ENCODE measurements at regions not wholly inside any gene's neighbourhood (a gene's known extent, or its start where the extent isn't known, plus 50 kb on each side); places are given as distances from the start of the nearest gene placed in this dataset.

GRCh38 chr10:130463876-130464364 lies 327.7 kb downstream of the GLRX3 start:
- H3K36me3 Mint-ChIP-seq (ENCODE audit: insufficient read depth in 1 of 3, low read depth in 3 of 3) = no peaks in the 10 kb centered on the region; a peak in 2 of 7 replicates
- no peaks in the 10 kb centered on the region for H3K9me3 ChIP-seq (ENCODE audit: control insufficient read depth, low read depth, low read length)
- H4K20me1 ChIP-seq (ENCODE audit: control insufficient read depth, insufficient read depth, insufficient read length) = no peaks in the 10 kb centered on the region
- H4K8ac ChIP-seq (replicated peaks; ENCODE audit: insufficient read length, low read depth, low read length) = no peak overlapping the region
- no peak overlapping the region for H2BK20ac ChIP-seq (ENCODE audit: low read depth, low read length, poor library complexity, severe bottlenecking)
- no peak overlapping the region for H2BK5ac ChIP-seq (ENCODE audit: insufficient read length, low read length)
- no peak overlapping the region for H3K4ac ChIP-seq (ENCODE audit: low read depth, low read length)
- no peaks in the 10 kb centered on the region for H3K23me2 ChIP-seq (ENCODE audit: insufficient read length, low read depth, low read length, poor library complexity, severe bottlenecking)
- peak; percentile 3 for DNase-seq
- peak overlapping the region in 1 of 2 experiments; percentile 21; a peak in 1 of 5 replicates for H3K4me3 Mint-ChIP-seq
- H3K56ac ChIP-seq (ENCODE audit: insufficient read length, low read depth, low read length) = no peak overlapping the region
- no peak for TF ChIP-seq CTCF (conservative IDR thresholded peaks at IDR 0.05)
- no peak overlapping the region; the same call in 1 of the 2 replicates for H3K14ac ChIP-seq (ENCODE audit: insufficient read depth, low read length)
- H3K27me3 Mint-ChIP-seq (ENCODE audit: low read depth) = peaks cover 10% of the 10 kb centered on the region
- H4K91ac ChIP-seq (ENCODE audit: insufficient read length, low read depth, low read length) = no peak overlapping the region
- no peak overlapping the region; a peak in 1 of 7 replicates for H3K27ac Mint-ChIP-seq
- H3K27ac ChIP-seq (ENCODE audit: insufficient read length, low read depth, low read length) = no peak overlapping the region
- no peaks in the 10 kb centered on the region for H3K27me3 ChIP-seq (ENCODE audit: insufficient read depth, low read length)
- no peak overlapping the region for H2BK120ac ChIP-seq (ENCODE audit: low read depth, low read length, poor library complexity, severe bottlenecking)
- H3K9ac ChIP-seq (ENCODE audit: extremely low read depth, insufficient read length, low read length) = no peak overlapping the region
- no peak overlapping the region for H3K23ac ChIP-seq (ENCODE audit: insufficient read length, low read depth, low read length)
- no peaks in the 10 kb centered on the region for H3K79me2 ChIP-seq (ENCODE audit: insufficient read depth, low read length)
- no peak overlapping the region for H2AK5ac ChIP-seq (ENCODE audit: insufficient read length, low read length)
- peaks cover 12 to 19% of the 10 kb centered on the region in 2 experiments; a peak in 4 of 5 replicates for H3K9me3 Mint-ChIP-seq
- H4K5ac ChIP-seq (ENCODE audit: insufficient read length, low read depth, low read length) = no peak overlapping the region
- H3K4me1 Mint-ChIP-seq = peaks cover 9% of the 10 kb centered on the region in 2 experiments
- H3K79me1 ChIP-seq (ENCODE audit: insufficient read depth, low read depth, low read length, poor library complexity, severe bottlenecking) = no peaks in the 10 kb centered on the region
- no peak overlapping the region for H3K18ac ChIP-seq (ENCODE audit: insufficient read length, low read depth, low read length)
- H3K4me1 ChIP-seq (ENCODE audit: insufficient read depth, low read length) = no peaks in the 10 kb centered on the region; the same call in 1 of the 2 replicates
- H2BK12ac ChIP-seq (ENCODE audit: insufficient read length, low read depth, low read length) = no peak overlapping the region
- H2AFZ ChIP-seq (ENCODE audit: low read length) = no peak overlapping the region
- no peak overlapping the region for H2BK15ac ChIP-seq (ENCODE audit: low read depth, low read length)
- WGBS (ENCODE audit: extremely low coverage, insufficient read length, low lambda C conversion rate) = no CpG with 5 or more reads among the region's 10 CpGs
- H3K4me2 ChIP-seq (ENCODE audit: insufficient read depth, insufficient read length, low read length) = no peak overlapping the region
- no peak overlapping the region for H3T11ph ChIP-seq (ENCODE audit: low read length)

All from H9 (cell line).